Heart right ventricle (tissue), 16 donors: ENCODE measurements at regions not wholly inside any gene's neighbourhood (a gene's known extent, or its start where the extent isn't known, plus 50 kb on each side); places are given as distances from the start of the nearest gene placed in this dataset.

ENCODE experiments used
- ATAC-seq, 8 donors: fragments of 200-7000 bp; cut with Tn5 transposase; one replicate each; pipeline ENCODE4 v1.9.1; 2020; ENCODE audit warnings: mild to moderate bottlenecking in 8 of 8, moderate library complexity in 8 of 8, moderate number of reproducible peaks in 1 of 8
- DNase-seq, 2 donors: peaks; one replicate each; pipeline ENCODE4 v3.0.0-alpha.2; 2020
- H3K27ac ChIP-seq, 10 donors: fragments of 200-600 bp; sonication (generic) in 2 of 10; one replicate each; pipeline versions ENCODE4 v1.5.0 to v1.8.0; 2020 to 2022; ENCODE audit warnings: mild to moderate bottlenecking in 3 of 10
- H3K27me3 ChIP-seq, 7 donors: fragments of 200-600 bp; one replicate each; pipeline ENCODE4 v1.8.0; 2021 to 2022; ENCODE audit warnings: mild to moderate bottlenecking in 2 of 7
- H3K36me3 ChIP-seq, 9 donors: fragments of 200-600 bp; sonication (generic) in 1 of 9; one replicate each; pipeline versions ENCODE4 v1.5.0 to v1.8.0; 2020 to 2022; ENCODE audit warnings: mild to moderate bottlenecking in 2 of 9
- H3K4me1 ChIP-seq, 9 donors: fragments of 200-600 bp; sonication (generic) in 1 of 9; one replicate each; pipeline versions ENCODE4 v1.5.0 to v1.8.0; 2020 to 2022; ENCODE audit warnings: mild to moderate bottlenecking in 4 of 9
- H3K4me3 ChIP-seq, 10 donors: fragments of 200-600 bp; sonication (generic) in 2 of 10; one replicate each; pipeline versions ENCODE4 v1.5.0 to v1.8.0; 2020 to 2022; ENCODE audit warnings: mild to moderate bottlenecking in 7 of 10, moderate library complexity in 2 of 10
- H3K9me3 ChIP-seq, 11 donors: fragments of 200-600 bp in 10 of 11; sonication (generic) in 2 of 11; one replicate each; pipeline versions ENCODE4 v1.5.0 to v1.8.0; 2013 to 2022; ENCODE audit warnings: mild to moderate bottlenecking in 2 of 11, control low read depth in 1 of 11, moderate library complexity in 1 of 11
- WGBS, 2 donors: extraction: QIAGEN DNeasy Blood & Tissue Kit; methylation state at CpG; one replicate each; pipeline ENCODE4 v1.1.7; 2013; ENCODE audit warnings: inconsistent platforms in 1 of 2; 5-methylcytosine and 5-hydroxymethylcytosine counted together
- intact Hi-C, 10 donors: fragments of 100-400 bp; cut with DNase I; formaldehyde crosslinking; loops; one replicate each; pipeline versions ENCODE4 v1.11.1 to v1.14.2; 2022
- TF ChIP-seq, protein P1 (sequence below), 9 donors: fragments of 200-600 bp; sonication (generic) in 2 of 9; IDR thresholded peaks; one replicate each; pipeline versions ENCODE4 v1.5.0 to v1.8.0; 2021 to 2022; ENCODE audit warnings: antibody characterized with exemption in 9 of 9, mild to moderate bottlenecking in 5 of 9, moderate library complexity in 1 of 9
- donor health status: Arrhythmogenic right ventricular cardiomyopathy.
- donor health status: ischemic (EF 13 %, LVEDD 7.1; RV severe dilation, severe dysfunction).
- donor health status: healthy with polysubstance abuse.
- donor health status: DM: no; HTN: yes; CAD: no.
- donor health status: DM: no; HTN: no; CAD: no.
- donor health status: ischemic (EF 25% LVEDD 6.9; RV normal size, moderate dysfunction).
- donor health status: ischemic (EF 25% LVEDD 5.7; RV mildly dilated, moderate dysfunction).
- donor health status: healthy.
- donor health status: DM: yes; HTN: yes; CAD: no.
- donor health status: Ischemic cardiomyopathy.
- donor health status: ischemic (EF 35%, LVEDD 5.7; RV mildly dilated, moderate dysfunction).
- donor health status: nonischemic (EF 11% LVEDD 7.7; RV severe dilation, severe dysfunction).
- donor health status: DM: yes; HTN: yes; CAD: no.
- donor health status: PGD.
- donor health status: ischemic (EF 29% LVEDD 5.4; RV normal size, mild dysfunction).
- donor health status: nonischemic (EF 23%, LVEDD 6.1; RV moderate dilation, normal function).

DNA sequence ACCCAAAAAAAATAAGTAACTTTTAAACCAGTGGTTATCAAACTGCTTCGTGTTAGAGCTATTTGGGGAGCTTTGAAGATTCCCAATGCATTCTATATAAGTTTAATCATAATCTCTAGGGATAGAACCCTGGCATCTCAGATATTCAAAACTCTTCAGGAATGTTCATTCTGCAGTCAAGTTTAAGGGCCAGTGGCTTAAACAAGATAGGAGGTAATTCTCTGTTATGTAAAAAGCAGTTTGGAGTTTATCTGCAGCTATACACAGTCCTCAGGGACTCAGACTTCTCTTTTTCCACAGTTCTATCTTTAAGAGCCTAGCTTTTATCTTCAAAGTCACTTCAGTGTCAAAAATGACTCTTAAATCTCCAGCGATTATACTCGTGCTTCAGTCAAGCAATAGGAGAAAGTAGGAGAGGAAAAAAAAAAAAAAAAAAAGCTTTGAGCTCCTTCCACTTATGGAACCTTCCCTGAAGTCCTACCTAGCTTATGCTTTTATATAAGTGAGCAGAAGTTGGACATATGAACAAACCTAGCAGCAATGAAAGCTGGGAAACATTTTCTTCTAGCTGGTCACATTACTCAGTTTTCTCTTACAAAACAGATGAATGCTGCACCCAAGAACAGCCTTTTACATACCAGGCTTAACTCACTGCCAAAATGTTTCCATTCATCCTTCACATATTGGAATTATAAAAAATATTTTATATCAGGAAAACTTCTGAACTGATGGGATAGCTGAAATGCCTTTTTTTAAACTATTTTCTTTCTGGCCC is 302.8 kb downstream of the FSCB start:
- Histone ChIP-seq H3K4me1 (no peaks in the 10 kb centered on the region), H3K27me3 (no peaks in the 10 kb centered on the region), H3K36me3 (no peaks in the 10 kb centered on the region), H3K27ac (no peak overlapping the region), H3K4me3 (no peak overlapping the region), H3K9me3 (peaks cover 0 to 28% (median 0%) of the 10 kb centered on the region in 11 donors)
- ATAC-seq (no peak), DNase-seq (no peak)
- TF ChIP-seq, protein P1, sequence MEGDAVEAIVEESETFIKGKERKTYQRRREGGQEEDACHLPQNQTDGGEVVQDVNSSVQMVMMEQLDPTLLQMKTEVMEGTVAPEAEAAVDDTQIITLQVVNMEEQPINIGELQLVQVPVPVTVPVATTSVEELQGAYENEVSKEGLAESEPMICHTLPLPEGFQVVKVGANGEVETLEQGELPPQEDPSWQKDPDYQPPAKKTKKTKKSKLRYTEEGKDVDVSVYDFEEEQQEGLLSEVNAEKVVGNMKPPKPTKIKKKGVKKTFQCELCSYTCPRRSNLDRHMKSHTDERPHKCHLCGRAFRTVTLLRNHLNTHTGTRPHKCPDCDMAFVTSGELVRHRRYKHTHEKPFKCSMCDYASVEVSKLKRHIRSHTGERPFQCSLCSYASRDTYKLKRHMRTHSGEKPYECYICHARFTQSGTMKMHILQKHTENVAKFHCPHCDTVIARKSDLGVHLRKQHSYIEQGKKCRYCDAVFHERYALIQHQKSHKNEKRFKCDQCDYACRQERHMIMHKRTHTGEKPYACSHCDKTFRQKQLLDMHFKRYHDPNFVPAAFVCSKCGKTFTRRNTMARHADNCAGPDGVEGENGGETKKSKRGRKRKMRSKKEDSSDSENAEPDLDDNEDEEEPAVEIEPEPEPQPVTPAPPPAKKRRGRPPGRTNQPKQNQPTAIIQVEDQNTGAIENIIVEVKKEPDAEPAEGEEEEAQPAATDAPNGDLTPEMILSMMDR (IDR thresholded peaks at IDR 0.05) = no peak
- intact Hi-C loops = no loop called here
- WGBS, 2 donors = 7 to 18% methylated on average over 3 of the region's 3 CpGs

DNA sequence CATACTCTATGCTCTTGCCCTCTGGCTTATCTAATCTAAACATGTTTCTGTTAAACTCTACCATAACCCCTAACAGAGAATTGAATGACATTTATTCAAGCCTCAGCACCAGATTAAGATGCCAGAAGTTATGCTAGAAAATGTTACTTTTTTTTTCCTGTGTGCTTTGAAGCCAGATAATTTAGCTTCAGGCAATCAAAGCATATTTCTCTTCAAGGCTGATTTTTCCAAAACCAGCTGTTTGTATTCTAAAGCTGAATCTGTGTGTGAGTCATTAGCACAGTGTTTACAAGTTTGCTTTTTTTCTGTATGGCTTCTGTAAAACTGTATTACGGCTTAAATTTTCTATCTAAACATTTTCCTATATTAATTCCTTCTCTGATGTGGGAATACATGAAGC is 326.1 kb downstream of the FSCB start:
- Histone ChIP-seq H3K4me1 (no peaks in the 10 kb centered on the region), H3K9me3 (peaks cover 0 to 31% (median 0%) of the 10 kb centered on the region in 11 donors), H3K36me3 (no peaks in the 10 kb centered on the region), H3K27ac (no peak overlapping the region), H3K27me3 (no peaks in the 10 kb centered on the region), H3K4me3 (no peak overlapping the region)
- 57 to 72% methylated on average over 1 of the region's 1 CpG for WGBS, 2 donors
- no peak for ATAC-seq
- no peak for DNase-seq
- TF ChIP-seq, protein P1 (IDR thresholded peaks at IDR 0.05) = no peak
- intact Hi-C loops = no loop called here

DNA sequence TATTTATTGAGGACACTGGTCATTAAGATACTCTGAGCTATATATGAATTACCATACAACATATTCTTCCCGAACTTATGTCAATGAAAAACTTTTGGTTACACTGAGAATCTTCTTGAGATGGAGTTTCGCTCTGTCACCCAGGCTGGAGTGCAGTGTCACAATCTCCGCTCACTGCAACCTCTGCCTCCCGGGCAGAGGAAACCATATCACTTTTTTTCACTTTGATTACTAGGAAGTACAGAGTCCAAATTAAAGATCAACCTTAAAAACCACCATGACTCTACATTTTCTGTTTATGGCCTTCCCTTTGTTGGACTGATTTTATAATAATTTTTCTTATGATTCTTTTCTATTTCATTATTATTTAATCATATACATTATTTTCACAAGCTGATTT is 336.5 kb downstream of the FSCB start:
- intact Hi-C loops = no loop called here
- Histone ChIP-seq H3K4me3 (no peak overlapping the region), H3K4me1 (no peaks in the 10 kb centered on the region), H3K36me3 (no peaks in the 10 kb centered on the region), H3K9me3 (peaks cover 0 to 14% (median 0%) of the 10 kb centered on the region in 11 donors), H3K27ac (no peak overlapping the region), H3K27me3 (no peaks in the 10 kb centered on the region)
- DNase-seq (no peak), ATAC-seq (no peak)
- TF ChIP-seq, protein P1 (IDR thresholded peaks at IDR 0.05) = no peak
- 68 to 74% methylated on average over 4 of the region's 4 CpGs for WGBS, 2 donors

DNA sequence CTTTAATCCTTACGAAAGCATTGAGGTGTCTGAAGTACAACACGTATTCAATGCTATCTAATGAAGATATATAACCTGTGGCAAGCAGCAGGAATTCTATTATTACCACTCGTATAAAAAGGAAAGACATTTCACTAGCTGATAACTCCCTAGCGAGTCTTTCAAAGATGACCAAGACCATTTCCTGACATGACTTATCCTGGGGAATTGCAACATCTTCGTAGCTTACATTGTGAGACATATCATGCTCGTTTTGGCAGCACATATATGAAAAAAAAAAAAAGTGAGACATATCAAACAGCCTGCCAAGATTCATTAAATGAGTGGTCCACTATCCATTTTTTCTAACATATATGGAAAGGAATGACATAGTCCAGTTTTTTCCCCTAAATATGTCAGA is 337.0 kb downstream of the FSCB start:
- intact Hi-C loops = no loop called here
- WGBS, 2 donors = 37 to 38% methylated on average over 6 of the region's 6 CpGs
- ATAC-seq = no peak

More for the DNA sequence above, 337.0 kb downstream of the FSCB start:
- Histone ChIP-seq H3K27ac (no peak overlapping the region), H3K36me3 (no peaks in the 10 kb centered on the region), H3K27me3 (no peaks in the 10 kb centered on the region), H3K4me1 (no peaks in the 10 kb centered on the region), H3K9me3 (peaks cover 0 to 12% (median 0%) of the 10 kb centered on the region in 11 donors), H3K4me3 (no peak overlapping the region)
- no peak for DNase-seq
- TF ChIP-seq, protein P1 (IDR thresholded peaks at IDR 0.05) = no peak
